Osteoblast (primary cell): ENCODE measurements at regions not wholly inside any gene's neighbourhood (a gene's known extent, or its start where the extent isn't known, plus 50 kb on each side); places are given as distances from the start of the nearest gene placed in this dataset.

ENCODE experiments used
- DNase-seq: peaks from one replicate; pipeline ENCODE4 v3.0.0; 2011; ENCODE audit warnings: low spot score, mixed read lengths; ENCODE audit not compliant: insufficient read length; ENCODE audit errors: missing footprints
- H2AFZ ChIP-seq: 2 replicates; pipeline ENCODE4 v1.6.0; 2011; ENCODE audit warnings: mild to moderate bottlenecking, low read length
- H3K27ac ChIP-seq: 2 replicates; pipeline ENCODE4 v1.5.1; 2011; ENCODE audit warnings: mild to moderate bottlenecking, low read depth, low read length, moderate library complexity
- H3K27me3 ChIP-seq: 2 replicates; pipeline ENCODE4 v1.6.0; 2012; ENCODE audit warnings: mild to moderate bottlenecking, control low read depth, inconsistent platforms, low read length, moderate library complexity; ENCODE audit not compliant: insufficient read depth
- H3K36me3 ChIP-seq: 2 replicates; pipeline ENCODE4 v1.5.1; 2011; ENCODE audit warnings: mild to moderate bottlenecking, low read length, control low read depth, moderate library complexity; ENCODE audit not compliant: insufficient read depth
- H3K4me1 ChIP-seq: 2 replicates; pipeline ENCODE4 v1.5.1; 2011; ENCODE audit warnings: mild to moderate bottlenecking, low read length, control low read depth, moderate library complexity; ENCODE audit not compliant: insufficient read depth
- H3K4me2 ChIP-seq: 2 replicates; pipeline ENCODE4 v1.6.0; 2011; ENCODE audit warnings: mild to moderate bottlenecking, low read length; ENCODE audit not compliant: insufficient read depth
- H3K4me3 ChIP-seq: fragments of 200-600 bp; sonication (generic); 3 replicates; pipeline ENCODE4 v1.5.1; 2012; ENCODE audit warnings: mild to moderate bottlenecking, low read length, inconsistent platforms; ENCODE audit not compliant: insufficient read depth
- H3K79me2 ChIP-seq: 2 replicates; pipeline ENCODE4 v1.6.0; 2012; ENCODE audit warnings: mild to moderate bottlenecking, low read length, control low read depth, inconsistent platforms; ENCODE audit not compliant: insufficient read depth
- H3K9me3 ChIP-seq: 2 replicates; pipeline ENCODE4 v1.5.1; 2011; ENCODE audit warnings: low read depth, low read length, control low read depth
- H4K20me1 ChIP-seq: 2 replicates; pipeline ENCODE4 v1.6.0; 2012; ENCODE audit warnings: mild to moderate bottlenecking, low read length, control low read depth; ENCODE audit not compliant: insufficient read depth
- TF ChIP-seq, protein P1 (sequence below): IDR thresholded peaks from 2 replicates; pipeline ENCODE4 v1.5.1; 2011; ENCODE audit warnings: mild to moderate bottlenecking, low read depth, low read length, moderate library complexity; ENCODE audit errors: extremely low read depth

DNA sequence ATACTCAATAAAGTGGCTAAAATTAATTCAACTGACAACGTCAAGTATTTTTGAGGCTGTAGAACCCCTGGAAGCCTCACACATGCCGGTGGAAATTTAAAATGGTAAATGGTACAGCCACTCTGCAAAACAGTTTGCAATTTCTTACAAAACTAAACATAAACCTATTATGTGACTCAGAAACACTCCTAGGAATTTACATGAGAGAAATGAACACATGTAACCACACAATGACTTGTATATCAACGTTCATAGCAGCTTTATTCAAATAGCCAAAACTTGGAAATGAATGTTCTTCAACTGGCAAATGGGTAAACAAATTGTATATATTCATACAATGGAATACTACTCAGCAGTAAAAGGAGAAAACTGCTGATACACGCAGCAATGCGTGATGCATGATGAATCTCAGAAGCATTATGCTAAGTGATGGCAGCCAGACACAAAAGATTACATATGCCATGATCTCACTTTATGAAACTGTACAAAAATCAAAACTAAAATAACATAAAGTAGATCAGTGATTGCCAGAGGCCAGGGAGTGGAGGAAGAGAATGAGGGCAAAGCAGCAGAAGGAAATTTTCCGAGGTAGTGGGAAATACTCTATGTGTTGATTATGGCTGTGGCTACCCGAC, 112.5 kb downstream of the FAM50B start:
- no peak for DNase-seq
- Histone ChIP-seq H2AFZ (no peak overlapping the region), H3K36me3 (no peaks in the 10 kb centered on the region), H3K9me3 (no peaks in the 10 kb centered on the region), H3K4me2 (no peak overlapping the region), H3K4me3 (no peak overlapping the region), H3K27ac (no peak overlapping the region), H3K27me3 (no peaks in the 10 kb centered on the region), H3K79me2 (no peaks in the 10 kb centered on the region), H4K20me1 (no peaks in the 10 kb centered on the region), H3K4me1 (peaks cover 24% of the 10 kb centered on the region)
- TF ChIP-seq, protein P1, sequence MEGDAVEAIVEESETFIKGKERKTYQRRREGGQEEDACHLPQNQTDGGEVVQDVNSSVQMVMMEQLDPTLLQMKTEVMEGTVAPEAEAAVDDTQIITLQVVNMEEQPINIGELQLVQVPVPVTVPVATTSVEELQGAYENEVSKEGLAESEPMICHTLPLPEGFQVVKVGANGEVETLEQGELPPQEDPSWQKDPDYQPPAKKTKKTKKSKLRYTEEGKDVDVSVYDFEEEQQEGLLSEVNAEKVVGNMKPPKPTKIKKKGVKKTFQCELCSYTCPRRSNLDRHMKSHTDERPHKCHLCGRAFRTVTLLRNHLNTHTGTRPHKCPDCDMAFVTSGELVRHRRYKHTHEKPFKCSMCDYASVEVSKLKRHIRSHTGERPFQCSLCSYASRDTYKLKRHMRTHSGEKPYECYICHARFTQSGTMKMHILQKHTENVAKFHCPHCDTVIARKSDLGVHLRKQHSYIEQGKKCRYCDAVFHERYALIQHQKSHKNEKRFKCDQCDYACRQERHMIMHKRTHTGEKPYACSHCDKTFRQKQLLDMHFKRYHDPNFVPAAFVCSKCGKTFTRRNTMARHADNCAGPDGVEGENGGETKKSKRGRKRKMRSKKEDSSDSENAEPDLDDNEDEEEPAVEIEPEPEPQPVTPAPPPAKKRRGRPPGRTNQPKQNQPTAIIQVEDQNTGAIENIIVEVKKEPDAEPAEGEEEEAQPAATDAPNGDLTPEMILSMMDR: no peak

DNA sequence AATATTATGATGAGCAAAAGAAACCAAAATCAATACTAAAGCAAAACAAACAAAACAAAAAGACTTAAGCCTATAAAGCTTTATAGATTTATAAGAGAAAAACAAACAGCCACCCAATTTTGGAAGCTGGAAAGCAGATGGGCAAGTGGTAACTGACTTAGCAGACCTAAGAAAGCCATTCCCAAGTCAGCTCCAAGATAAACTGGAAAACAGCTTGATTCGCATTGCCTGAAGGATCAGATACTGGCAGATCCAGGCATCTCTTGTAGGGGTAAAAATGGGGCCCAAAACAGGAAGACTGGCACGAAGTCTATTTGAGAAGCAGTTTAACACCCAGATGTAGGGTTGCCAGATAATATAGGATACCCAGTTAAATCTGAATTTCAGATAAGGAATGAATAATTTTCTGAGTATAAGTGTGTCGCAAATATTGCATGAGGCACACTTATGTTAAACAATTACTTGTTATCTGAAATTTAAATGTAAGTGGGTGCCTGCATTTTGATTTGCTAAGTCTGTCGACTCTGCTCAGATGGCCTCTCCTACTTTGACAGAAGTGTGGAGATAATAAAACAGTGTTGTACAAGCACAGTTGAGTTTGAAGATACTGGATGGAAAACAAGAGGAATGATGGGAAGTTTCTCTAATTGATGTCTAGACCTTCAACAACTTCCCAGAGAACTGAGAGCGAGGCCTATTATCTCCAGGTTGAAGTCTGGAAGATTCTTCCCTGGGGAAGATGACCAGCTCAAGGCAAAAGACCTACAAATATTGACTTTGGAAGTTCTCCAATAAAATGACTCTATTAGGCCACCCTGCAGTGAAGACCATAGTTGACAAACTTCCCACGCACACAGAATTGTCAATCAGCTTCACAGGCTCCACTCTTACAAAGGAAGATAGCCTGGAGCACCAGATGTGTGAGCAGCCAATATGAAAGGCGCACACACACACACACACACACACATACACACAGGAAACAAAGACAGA, 113.4 kb downstream of the FAM50B start:
- Histone ChIP-seq H3K4me3 (no peak overlapping the region), H3K27me3 (no peaks in the 10 kb centered on the region), H3K27ac (no peak overlapping the region), H3K4me2 (no peak overlapping the region), H2AFZ (no peak overlapping the region), H3K36me3 (no peaks in the 10 kb centered on the region), H3K9me3 (no peaks in the 10 kb centered on the region), H3K4me1 (peaks cover 24% of the 10 kb centered on the region), H3K79me2 (no peaks in the 10 kb centered on the region), H4K20me1 (no peaks in the 10 kb centered on the region)
- no peak for DNase-seq
- TF ChIP-seq, protein P1: no peak

DNA sequence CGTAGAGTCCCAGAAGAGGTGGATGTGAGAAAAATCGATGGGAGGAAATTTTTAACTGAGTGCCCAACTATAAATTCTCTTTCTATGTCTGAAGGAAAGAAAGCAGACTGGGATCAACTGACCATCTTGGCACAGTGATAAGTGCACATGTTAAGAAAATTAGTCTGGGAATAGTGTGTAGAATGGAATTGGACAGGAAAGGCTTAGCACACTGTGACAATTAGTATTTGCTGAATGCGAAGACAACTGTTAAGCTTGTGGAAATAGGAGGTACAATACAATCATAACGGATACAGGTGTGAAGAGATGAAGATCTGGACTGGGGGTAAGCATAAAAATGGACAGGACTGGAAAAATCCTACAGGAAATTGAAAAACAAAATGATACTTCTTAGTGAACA, 114.3 kb downstream of the FAM50B start:
- Histone ChIP-seq H3K4me1 (peaks cover 24% of the 10 kb centered on the region), H3K4me3 (no peak overlapping the region), H3K36me3 (no peaks in the 10 kb centered on the region), H3K27ac (no peak overlapping the region), H3K9me3 (no peaks in the 10 kb centered on the region), H3K4me2 (no peak overlapping the region), H2AFZ (no peak overlapping the region), H3K79me2 (no peaks in the 10 kb centered on the region), H4K20me1 (no peaks in the 10 kb centered on the region), H3K27me3 (no peaks in the 10 kb centered on the region)
- TF ChIP-seq, protein P1: no peak
- DNase-seq: no peak

DNA sequence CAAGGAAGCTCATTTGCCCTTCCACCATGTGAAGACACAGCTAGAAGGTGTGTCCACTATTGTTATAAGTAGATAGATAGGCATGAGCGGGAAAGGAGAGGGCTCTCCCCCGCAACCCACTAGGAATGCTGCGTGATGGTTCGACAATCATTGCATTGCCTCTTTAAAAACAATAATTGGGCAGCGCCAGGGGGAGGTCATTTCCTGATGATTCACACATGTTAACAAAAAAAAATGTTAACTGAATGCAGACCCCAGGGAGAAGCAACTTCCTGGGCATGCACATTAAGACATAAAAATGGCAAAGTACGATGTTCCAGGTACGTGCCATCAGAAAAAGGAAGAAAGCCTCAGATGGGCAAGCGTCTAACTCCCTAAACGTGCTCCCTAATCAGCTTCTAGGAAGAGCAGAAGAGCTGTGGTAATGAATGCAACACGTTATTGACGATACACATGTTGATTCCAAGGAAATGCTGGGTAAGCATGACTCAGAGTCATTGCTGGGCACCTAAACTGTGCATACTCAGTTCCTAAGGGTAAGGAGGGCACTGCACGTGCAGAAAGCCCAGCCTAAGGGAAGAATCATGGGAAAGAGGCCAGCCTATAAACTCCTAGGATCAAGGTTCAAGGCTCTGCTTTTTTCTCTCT, 113.7 kb downstream of the FAM217A start:
- H3K4me1 ChIP-seq: peaks cover 24% of the 10 kb centered on the region
- no peak for DNase-seq
- TF ChIP-seq, protein P1: no peak
- no peaks in the 10 kb centered on the region for H3K36me3 ChIP-seq
- H2AFZ ChIP-seq: no peak overlapping the region
- no peak overlapping the region for H3K4me2 ChIP-seq
- no peak overlapping the region for H3K4me3 ChIP-seq
- no peaks in the 10 kb centered on the region for H3K79me2 ChIP-seq
- H3K27ac ChIP-seq: no peak overlapping the region
- H3K9me3 ChIP-seq: no peaks in the 10 kb centered on the region
- no peaks in the 10 kb centered on the region for H4K20me1 ChIP-seq
- H3K27me3 ChIP-seq: no peaks in the 10 kb centered on the region
